Tibial nerve (tissue), 3 donors: ENCODE measurements at regions not wholly inside any gene's neighbourhood (a gene's known extent, or its start where the extent isn't known, plus 50 kb on each side); places are given as distances from the start of the nearest gene placed in this dataset.

Experiments used
- POLR2A ChIP-seq, 2 donors: fragments of 450-650 bp; IDR thresholded peaks; one replicate each; pipeline ENCODE4 v1.6.1; 2017; ENCODE audit warnings: antibody characterized with exemption in 2 of 2, mild to moderate bottlenecking in 2 of 2, moderate library complexity in 2 of 2
- TF ChIP-seq, protein P1 (sequence below), 5 experiments: fragments of 200-600 bp in 3 of 5; fragments of 450-650 bp in 2 of 5; sonication (generic) in 3 of 5; IDR thresholded peaks; one replicate each; pipeline ENCODE4 v1.5.1; 2016 to 2019; ENCODE audit warnings: antibody characterized with exemption in 5 of 5, mild to moderate bottlenecking in 3 of 5, moderate library complexity in 2 of 5

DNA sequence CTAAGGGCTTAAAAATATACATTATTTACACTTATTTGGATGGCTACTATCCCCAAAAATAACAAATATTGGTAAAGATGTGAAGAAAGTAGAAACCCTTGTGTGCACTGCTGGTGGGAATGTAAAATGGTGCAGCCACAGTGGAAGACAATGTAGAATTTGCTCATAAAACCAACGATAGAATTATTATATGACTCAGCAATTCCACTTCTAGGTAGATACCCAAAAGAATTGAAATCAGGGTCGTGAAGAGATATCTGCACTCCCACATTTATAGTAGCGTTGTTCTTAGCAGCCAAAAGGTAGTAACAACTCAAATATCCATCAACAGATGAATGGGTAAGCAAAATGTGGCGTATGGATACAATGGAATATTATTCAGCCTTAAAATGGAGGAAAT, 181.6 kb upstream of the UBE3A start:
- TF ChIP-seq, protein P1, sequence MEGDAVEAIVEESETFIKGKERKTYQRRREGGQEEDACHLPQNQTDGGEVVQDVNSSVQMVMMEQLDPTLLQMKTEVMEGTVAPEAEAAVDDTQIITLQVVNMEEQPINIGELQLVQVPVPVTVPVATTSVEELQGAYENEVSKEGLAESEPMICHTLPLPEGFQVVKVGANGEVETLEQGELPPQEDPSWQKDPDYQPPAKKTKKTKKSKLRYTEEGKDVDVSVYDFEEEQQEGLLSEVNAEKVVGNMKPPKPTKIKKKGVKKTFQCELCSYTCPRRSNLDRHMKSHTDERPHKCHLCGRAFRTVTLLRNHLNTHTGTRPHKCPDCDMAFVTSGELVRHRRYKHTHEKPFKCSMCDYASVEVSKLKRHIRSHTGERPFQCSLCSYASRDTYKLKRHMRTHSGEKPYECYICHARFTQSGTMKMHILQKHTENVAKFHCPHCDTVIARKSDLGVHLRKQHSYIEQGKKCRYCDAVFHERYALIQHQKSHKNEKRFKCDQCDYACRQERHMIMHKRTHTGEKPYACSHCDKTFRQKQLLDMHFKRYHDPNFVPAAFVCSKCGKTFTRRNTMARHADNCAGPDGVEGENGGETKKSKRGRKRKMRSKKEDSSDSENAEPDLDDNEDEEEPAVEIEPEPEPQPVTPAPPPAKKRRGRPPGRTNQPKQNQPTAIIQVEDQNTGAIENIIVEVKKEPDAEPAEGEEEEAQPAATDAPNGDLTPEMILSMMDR (IDR thresholded peaks at IDR 0.05) = no peak
- TF ChIP-seq POLR2A (IDR thresholded peaks at IDR 0.05) = no peak
